OCI-LY3 (cell line): ENCODE measurements at regions not wholly inside any gene's neighbourhood (a gene's known extent, or its start where the extent isn't known, plus 50 kb on each side); places are given as distances from the start of the nearest gene placed in this dataset.

Source experiments
- CTCF ChIP-seq: fragments of 200-600, 300-600 bp; sonication (generic); IDR thresholded peaks from 2 replicates; pipeline ENCODE4 v1.5.1; 2014; ENCODE audit warnings: antibody characterized with exemption, low read length, low read depth
- EZH2phosphoT487 ChIP-seq: fragments of 200-600 bp; shearing (Covaris generic); IDR thresholded peaks from 2 replicates; pipeline ENCODE4 v1.6.1; 2018; ENCODE audit warnings: antibody characterized with exemption, mixed run types, low read depth

GRCh38 chr5:158414333-158414762 is 555.4 kb upstream of the CLINT1 start:
- no peak for TF ChIP-seq CTCF
- TF ChIP-seq EZH2phosphoT487: no peak
